Frontal cortex (tissue), 3 donors: ENCODE measurements at regions not wholly inside any gene's neighbourhood (a gene's known extent, or its start where the extent isn't known, plus 50 kb on each side); places are given as distances from the start of the nearest gene placed in this dataset.
"Not testable (repeated sequence)": the region's sequence is repeated elsewhere in the genome, so short reads cannot be mapped to it uniquely, and the experiment has no call there.

ENCODE experiments used
- DNase-seq, 2 donors: peaks; one replicate each; pipeline ENCODE4 v3.0.0; 2012; ENCODE audit warnings: low spot score in 2 of 2
- FAIRE-seq: peaks from 2 replicates; lab custom pipeline; 2012; peaks lifted over from hg19 to GRCh38; lab: Jason Lieb, UNC
- donor health status: control.
- donor health status: control.
- donor health status: control.

GRCh38 chr13:50390503-50391248 lies 375.4 kb downstream of the KCNRG start:
- DNase-seq (no peak), FAIRE-seq (no peak)

- no peak for DNase-seq
- no peak for FAIRE-seq
Measured at GRCh38 chr13:50392977-50393376, 377.7 kb downstream of the KCNRG start.

GRCh38 chr13:50393628-50394027 lies 378.4 kb downstream of the KCNRG start:
- no peak for DNase-seq
- FAIRE-seq, result no peak

- no peak for DNase-seq
- FAIRE-seq, result no peak
Measured at GRCh38 chr13:50396001-50396400, 380.8 kb downstream of the KCNRG start.

- FAIRE-seq, DNase-seq: not testable (repeated sequence)
Measured at GRCh38 chr13:50396618-50397017, 381.4 kb downstream of the KCNRG start.

- DNase-seq, result peak; percentile 35 to 65
- no peak for FAIRE-seq
Measured at GRCh38 chr13:50400035-50400726, 384.9 kb downstream of the KCNRG start.

GRCh38 chr13:50401049-50401505 lies 385.8 kb downstream of the KCNRG start:
- FAIRE-seq (no peak), DNase-seq (peak; percentile 44 to 56)

GRCh38 chr13:50401721-50402465 lies 386.6 kb downstream of the KCNRG start:
- no peak for FAIRE-seq
- DNase-seq, result no peak

GRCh38 chr13:50403311-50403710 lies 388.1 kb downstream of the KCNRG start:
- FAIRE-seq (no peak), DNase-seq (no peak)

- no peak for DNase-seq
- no peak for FAIRE-seq
Measured at GRCh38 chr13:50404116-50404515, 388.9 kb downstream of the KCNRG start.

- no peak for DNase-seq
- no peak for FAIRE-seq
Measured at GRCh38 chr13:50404769-50405168, 389.5 kb downstream of the KCNRG start.

GRCh38 chr13:50406831-50407230 lies 391.6 kb downstream of the KCNRG start:
- DNase-seq, result no peak
- no peak for FAIRE-seq

GRCh38 chr13:50408068-50408467 lies 392.8 kb downstream of the KCNRG start:
- DNase-seq (no peak), FAIRE-seq (no peak)

- FAIRE-seq, result no peak
Measured at GRCh38 chr13:50409220-50409619, 394.0 kb downstream of the KCNRG start.

GRCh38 chr13:50410921-50411746 lies 395.9 kb downstream of the KCNRG start:
- no peak for FAIRE-seq
- DNase-seq, result no peak

More at GRCh38 chr13:50409220-50409619, 394.0 kb downstream of the KCNRG start:
- no peak for DNase-seq

GRCh38 chr13:50412046-50412617 lies 396.9 kb downstream of the KCNRG start:
- DNase-seq (no peak), FAIRE-seq (no peak)

GRCh38 chr13:50414640-50415039 lies 399.4 kb downstream of the KCNRG start:
- no peak for DNase-seq
- FAIRE-seq, result no peak

- DNase-seq (no peak), FAIRE-seq (no peak)
Measured at GRCh38 chr13:50415428-50415827, 400.2 kb downstream of the KCNRG start.

- FAIRE-seq (no peak), DNase-seq (no peak)
Measured at GRCh38 chr13:50417597-50417996, 402.4 kb downstream of the KCNRG start.
